DMS114 treated with DMSO at 0.1 percent for 48 hours (cell line): ENCODE measurements at regions not wholly inside any gene's neighbourhood (a gene's known extent, or its start where the extent isn't known, plus 50 kb on each side); places are given as distances from the start of the nearest gene placed in this dataset.
"Not testable (repeated sequence)": the region's sequence is repeated elsewhere in the genome, so short reads cannot be mapped to it uniquely, and the experiment has no call there.

ENCODE experiments used
- DNase-seq: peaks from one replicate; lab custom pipeline; 2025; ENCODE audit not compliant: unreplicated experiment; lab: John Stamatoyannopoulos, UW

DNA sequence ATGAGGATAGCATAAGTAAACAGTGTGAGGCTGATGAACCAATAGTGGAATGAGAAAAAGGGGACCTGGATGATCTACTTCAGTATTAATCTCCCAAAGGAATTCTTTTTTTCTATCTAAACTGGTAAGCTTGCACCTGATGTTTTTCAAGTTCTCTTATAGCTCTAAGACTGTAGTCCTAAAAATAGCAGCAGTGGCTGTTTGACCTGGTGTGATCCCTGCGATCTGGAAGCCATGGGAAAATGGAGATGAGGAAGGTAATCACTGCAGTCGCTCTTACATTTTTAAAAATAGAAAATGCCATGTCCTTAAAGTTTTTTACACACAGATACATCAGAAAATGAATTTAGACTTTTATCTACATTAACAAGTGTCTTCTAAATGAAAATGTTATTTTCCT is 926.4 kb upstream of the SLC35B3 start:
- DNase-seq, result no peak

DNA sequence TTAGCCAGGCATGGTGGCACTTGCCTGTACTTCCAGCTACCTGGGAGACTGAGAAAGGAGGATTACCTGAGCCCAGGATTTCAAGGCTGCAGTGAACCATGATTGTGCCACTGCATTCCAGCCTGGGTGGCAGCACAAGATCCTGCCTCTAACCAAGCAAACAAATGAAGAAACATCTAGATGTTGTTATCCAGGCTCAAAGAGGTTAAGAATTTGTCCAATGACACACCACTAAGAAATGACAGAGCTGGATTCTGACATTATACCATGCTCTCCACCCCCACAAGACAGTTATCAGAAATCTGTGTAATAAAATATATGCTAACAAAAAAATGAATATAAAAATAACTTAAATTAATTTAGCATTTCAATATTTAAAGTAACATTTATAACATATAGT is 925.5 kb upstream of the SLC35B3 start:
- DNase-seq, result no peak

- DNase-seq, result no peak
These were observed 912.3 kb upstream of the SLC35B3 start for GRCh38 chr6:9347608-9348007.

- no peak for DNase-seq
These were observed 911.6 kb upstream of the SLC35B3 start for GRCh38 chr6:9346923-9347322.

DNA sequence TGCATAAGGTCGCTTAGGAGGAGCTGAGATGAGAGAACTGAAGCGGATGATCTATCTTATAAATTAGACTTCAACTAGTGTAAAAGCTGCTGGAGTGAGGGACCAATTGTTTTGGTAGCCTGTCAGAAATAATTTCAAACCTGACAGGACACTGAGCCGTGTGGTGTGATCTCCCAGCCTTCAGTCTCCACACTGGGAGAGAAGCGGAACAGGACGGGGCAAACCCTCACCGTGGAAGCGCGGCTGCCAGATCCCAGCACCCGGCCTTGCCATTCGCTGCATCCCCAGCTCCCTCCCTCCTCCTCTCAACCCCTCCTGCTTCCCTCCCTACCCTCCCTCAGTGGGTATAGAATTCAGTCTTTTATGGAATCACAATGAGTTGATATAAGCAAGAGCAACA is 900.1 kb upstream of the SLC35B3 start:
- DNase-seq, result peak; percentile 36

- DNase-seq, result no peak
These were observed 899.6 kb upstream of the SLC35B3 start for GRCh38 chr6:9334979-9335378.

DNA sequence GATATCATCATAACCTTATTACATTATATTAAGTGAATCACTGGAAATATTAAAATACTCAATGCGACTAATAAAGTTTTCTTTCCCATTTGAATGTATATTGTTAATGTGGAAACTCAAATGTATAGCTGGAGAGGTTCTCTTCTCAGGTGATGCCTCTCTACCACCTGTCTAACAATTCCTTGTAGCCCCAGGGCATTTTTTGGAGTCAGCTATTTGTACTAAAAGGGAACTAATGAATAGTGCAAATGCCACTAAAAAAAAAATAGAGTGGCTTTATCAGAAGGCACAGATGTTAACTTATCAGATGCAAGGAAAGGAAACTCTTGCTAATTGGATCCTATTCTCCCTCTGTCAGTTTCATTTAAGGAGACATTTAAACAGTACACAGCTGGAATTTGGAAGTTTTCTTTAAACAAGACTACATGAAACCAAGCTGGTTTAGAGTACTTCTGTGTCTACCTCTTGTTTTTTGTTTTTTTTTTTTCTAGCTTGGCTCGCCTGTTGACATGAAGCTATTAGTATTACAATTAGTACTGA is 897.0 kb upstream of the SLC35B3 start:
- DNase-seq, result no peak

DNA sequence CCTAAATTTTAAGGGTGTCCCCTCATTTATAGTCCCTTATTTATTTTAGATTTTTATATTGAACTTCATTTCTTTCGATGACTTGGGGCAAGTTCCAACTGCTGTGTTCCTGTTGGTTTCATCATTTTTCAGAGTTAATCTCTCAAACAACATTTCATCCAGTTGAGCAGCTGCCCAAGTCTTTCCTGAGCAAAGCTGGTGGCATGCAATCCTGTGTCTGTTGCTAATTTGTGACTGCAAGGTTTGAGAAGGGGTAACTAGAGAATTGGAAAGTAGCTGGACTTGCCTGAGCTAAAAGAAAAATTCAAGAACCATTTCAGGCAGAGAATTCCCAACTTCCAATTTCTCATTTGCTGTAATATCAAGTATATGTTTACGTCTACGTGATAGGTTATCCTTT is 881.5 kb upstream of the SLC35B3 start:
- DNase-seq, result peak; percentile 26

- DNase-seq, result peak; percentile 64
These were observed 880.8 kb upstream of the SLC35B3 start for GRCh38 chr6:9315966-9316650.

GRCh38 chr6:9308284-9308683 is 872.9 kb upstream of the SLC35B3 start:
- DNase-seq, result no peak

DNA sequence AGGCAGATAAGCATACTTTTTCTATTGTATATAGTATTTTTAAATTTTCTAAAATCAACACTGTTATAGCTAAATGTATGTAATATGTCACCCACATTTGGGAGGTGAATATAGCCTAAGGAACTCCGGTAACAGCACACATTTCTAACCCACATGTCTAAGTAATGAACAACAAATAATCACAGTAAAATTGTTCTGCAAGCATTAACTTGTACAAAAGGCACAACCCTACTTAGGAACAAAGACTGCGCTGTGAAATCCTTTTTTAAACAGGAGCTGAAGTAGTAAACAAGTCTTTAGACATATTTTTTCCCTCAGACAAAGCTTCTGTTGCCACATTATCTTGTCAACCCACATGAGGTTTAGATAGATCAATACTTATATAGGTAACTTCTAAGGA is 872.4 kb upstream of the SLC35B3 start:
- no peak for DNase-seq

DNA sequence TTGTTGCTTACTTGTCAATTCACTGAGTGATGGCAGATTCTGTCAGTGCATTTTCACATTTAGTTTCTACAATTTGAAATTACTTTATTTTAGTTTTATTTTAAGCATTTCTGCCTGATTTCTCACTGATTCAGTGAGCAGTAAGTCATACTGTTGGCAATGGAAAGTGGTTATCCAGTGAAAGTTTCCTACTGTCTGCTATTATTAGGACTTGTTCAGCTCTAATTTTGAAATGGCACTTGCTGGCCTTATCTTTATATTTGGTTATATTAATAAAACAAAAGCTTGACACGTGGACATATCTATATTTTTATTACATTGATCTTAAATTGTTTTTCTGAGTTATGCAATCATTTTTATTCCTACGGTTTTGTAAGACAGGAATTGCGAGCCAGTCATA is 871.8 kb upstream of the SLC35B3 start:
- DNase-seq, result no peak

- no peak for DNase-seq
These were observed 860.3 kb upstream of the SLC35B3 start for GRCh38 chr6:9295644-9296043.

DNA sequence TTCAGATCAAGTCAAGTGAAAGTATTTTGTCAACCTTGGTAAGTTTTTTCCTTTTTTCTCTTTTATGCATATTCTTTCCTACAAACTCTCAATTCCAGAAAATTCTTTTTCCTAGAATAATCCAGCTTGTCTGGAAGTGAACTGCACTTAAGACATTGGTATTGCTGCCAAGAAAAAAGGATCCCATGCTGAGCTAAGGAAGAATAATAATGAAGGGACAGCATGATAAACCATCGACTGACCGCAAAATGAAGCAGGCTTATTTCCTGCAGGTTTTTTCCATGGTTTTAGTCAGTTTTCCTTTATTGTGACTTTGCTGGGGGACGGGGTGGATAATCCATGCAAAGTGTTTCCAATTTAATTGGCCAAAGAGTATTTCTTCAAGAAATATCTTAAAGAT is 857.6 kb upstream of the SLC35B3 start:
- DNase-seq, result no peak

- not testable (repeated sequence) for DNase-seq
These were observed 855.0 kb upstream of the SLC35B3 start for GRCh38 chr6:9290342-9290741.

GRCh38 chr6:9272671-9273070 is 837.3 kb upstream of the SLC35B3 start:
- no peak for DNase-seq

DNA sequence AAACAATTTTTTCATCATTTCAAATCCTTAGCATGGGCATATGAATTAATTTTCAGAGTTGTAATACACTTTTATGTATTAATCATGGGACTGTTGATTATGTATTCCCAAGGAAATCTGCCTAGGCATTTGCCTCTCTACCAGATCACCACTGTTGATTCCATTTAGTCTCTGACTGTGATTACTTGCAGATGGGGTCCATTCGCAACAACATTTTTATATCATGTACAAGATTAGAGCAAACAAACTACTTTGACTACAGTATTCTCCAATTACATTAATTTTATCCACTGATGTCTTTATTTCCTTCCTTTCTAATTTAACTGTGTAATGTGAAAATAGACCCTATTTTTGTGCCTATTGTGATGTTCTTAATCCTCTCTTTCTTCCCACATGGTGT is 831.4 kb upstream of the SLC35B3 start:
- DNase-seq, result no peak

DNA sequence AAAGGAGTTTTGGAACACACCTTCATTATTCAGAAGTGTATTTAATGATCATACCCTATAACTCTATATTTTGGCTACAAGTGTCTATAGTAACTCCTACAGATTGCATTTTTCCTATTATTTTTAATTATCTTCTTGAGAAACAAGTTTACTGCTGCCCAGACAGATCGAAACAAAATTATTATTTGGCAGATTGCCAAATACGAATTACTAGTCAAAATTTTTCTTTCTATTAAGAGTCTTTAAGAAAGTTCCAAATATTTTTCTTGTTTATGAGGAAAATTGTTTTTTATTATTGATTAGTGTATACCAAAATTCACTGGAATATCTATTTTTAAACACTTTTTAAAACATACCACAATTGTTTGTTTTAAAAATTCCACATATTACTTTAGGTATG is 821.9 kb upstream of the SLC35B3 start:
- DNase-seq, result no peak

DNA sequence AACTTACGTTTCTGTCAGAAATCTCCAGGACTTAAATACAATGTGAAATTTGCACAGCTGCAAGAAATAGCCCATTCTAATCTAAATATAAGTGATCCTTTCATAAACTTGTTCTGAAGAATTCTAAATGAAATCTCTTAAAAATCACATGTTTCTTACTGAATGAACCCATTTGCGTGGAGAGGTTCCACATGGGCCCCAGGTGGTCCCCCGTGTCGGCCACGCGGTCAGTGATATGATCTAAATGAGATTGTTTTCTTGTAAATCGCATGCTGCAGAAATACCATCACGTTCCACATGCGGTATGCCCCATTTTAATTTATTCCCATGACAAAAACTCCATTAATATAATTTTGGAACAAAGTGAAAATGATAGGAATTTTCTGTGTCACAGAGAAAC is 818.9 kb upstream of the SLC35B3 start:
- DNase-seq, result peak; percentile 46

- no peak for DNase-seq
These were observed 817.5 kb upstream of the SLC35B3 start for GRCh38 chr6:9252799-9253198.

- DNase-seq, result peak; percentile 36
These were observed 815.5 kb upstream of the SLC35B3 start for GRCh38 chr6:9250852-9251251.

DNA sequence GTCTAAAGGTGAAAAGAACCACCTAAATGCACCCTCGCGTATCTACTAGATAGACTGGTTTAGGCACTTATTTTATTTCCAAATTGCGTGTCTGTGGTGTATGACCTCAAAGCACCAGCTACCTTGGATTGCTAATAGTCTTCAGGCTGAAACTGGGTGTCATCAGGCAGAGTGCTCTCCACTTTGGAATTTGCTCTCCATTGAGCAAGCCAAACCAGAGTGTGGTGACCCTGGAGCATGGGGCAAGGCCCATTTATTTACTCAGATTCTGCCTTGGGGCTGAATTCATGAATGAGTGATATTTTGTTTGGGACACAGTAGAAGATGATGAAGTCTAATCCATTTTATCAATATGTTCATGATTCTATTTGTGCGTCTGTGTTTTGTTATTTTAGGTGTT is 812.8 kb upstream of the SLC35B3 start:
- DNase-seq, result peak; percentile 75

- no peak for DNase-seq
These were observed 805.5 kb upstream of the SLC35B3 start for GRCh38 chr6:9240861-9241260.
